ENCODE measurements at regions not wholly inside any gene's neighbourhood (a gene's known extent, or its start where the extent isn't known, plus 50 kb on each side); places are given as distances from the start of the nearest gene placed in this dataset.

GRCh38 chr16:6517020-6517720, 815.5 kb upstream of the RBFOX1 start:
- TF ChIP-seq POLR2AphosphoS5 (IDR thresholded peaks at IDR 0.05; ENCODE audit: low read depth, low read length) (no peak), POLR2A (IDR thresholded peaks at IDR 0.05; ENCODE audit: low read depth, low read length) (no peak)

All from GM12892 (cell line).